ENCODE measurements at regions not wholly inside any gene's neighbourhood (a gene's known extent, or its start where the extent isn't known, plus 50 kb on each side); places are given as distances from the start of the nearest gene placed in this dataset.

DNA sequence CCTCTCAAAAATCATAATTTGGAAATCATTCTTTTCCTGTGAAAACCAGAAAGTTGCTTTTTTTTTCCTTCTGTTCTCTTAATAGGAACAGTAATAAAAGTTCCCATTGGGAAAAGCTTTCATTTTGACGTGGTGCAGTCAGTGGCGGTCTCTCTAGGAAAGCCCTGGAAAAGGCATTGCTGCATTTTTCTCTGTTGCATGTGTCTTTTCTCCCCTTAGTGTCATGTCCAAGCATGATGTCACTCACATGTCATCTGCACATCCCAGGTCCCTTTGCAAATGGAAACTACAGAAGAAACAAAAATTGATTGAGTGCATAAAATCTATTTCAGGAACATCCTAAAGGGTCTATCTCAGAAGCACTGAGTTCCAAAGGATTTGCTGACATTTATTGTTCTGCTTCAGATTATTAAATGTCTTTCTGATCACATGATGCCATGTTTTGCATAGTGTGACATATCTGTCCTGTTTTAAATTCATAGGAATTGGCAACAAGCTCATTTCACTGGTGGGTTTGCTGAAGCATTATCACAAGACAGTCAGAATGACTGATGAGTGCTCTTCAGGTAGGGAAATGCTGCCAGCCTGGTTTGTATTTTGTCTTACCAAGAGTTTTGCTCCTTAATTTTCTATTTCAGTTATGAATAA lies 208.7 kb downstream of the SOX4 start:
- Histone ChIP-seq H3K36me3 (ENCODE audit: low read depth) (no peaks in the 10 kb centered on the region), H3K4me1 (ENCODE audit: low read depth) (no peaks in the 10 kb centered on the region), H3K4me3 (no peak overlapping the region), H3K9me3 (no peaks in the 10 kb centered on the region)
- ATAC-seq (no peak), DNase-seq (no peak)
- TF ChIP-seq, protein P1, sequence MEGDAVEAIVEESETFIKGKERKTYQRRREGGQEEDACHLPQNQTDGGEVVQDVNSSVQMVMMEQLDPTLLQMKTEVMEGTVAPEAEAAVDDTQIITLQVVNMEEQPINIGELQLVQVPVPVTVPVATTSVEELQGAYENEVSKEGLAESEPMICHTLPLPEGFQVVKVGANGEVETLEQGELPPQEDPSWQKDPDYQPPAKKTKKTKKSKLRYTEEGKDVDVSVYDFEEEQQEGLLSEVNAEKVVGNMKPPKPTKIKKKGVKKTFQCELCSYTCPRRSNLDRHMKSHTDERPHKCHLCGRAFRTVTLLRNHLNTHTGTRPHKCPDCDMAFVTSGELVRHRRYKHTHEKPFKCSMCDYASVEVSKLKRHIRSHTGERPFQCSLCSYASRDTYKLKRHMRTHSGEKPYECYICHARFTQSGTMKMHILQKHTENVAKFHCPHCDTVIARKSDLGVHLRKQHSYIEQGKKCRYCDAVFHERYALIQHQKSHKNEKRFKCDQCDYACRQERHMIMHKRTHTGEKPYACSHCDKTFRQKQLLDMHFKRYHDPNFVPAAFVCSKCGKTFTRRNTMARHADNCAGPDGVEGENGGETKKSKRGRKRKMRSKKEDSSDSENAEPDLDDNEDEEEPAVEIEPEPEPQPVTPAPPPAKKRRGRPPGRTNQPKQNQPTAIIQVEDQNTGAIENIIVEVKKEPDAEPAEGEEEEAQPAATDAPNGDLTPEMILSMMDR (IDR thresholded peaks at IDR 0.05) = no peak
- intact Hi-C loops (cut with DNase I, micrococcal nuclease) = no loop called here

DNA sequence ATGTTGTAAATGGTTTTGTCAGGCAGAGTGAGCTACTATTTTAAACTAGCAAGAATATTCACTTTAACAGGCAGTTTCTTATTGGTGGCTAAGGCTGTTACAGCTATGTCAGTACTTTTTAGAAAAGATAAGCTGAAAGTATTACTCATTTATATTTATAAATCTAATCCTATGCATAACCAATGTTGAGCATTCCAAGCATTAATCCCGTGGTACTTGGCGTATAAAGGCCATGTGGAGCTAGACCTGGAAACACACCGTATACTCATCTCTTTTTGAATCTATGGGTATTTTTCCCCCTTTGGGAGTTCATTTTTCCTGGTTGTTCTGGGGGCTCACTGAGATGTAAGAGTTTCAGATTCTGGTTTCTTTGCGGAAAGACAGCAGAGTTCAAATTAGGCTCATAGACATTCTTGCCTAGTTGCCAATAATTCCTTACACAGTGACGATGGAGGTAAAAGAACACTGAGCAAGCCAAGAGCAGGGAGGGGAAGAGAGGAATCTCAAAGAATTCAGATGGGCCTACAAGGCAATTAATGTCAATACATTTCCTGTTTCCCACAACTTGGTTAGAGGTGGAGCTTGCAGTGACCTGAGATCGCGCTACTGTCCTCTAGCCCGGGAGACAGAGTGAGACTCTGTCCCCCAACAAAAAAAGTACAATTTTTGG lies 211.5 kb downstream of the SOX4 start:
- intact Hi-C loops (cut with DNase I, micrococcal nuclease) = no loop called here
- Histone ChIP-seq H3K36me3 (ENCODE audit: low read depth) (no peaks in the 10 kb centered on the region), H3K4me3 (no peak overlapping the region), H3K4me1 (ENCODE audit: low read depth) (peaks cover 5% of the 10 kb centered on the region), H3K9me3 (no peaks in the 10 kb centered on the region)
- DNase-seq = no peak
- ATAC-seq = no peak
- TF ChIP-seq, protein P1 (IDR thresholded peaks at IDR 0.05) = no peak

DNA sequence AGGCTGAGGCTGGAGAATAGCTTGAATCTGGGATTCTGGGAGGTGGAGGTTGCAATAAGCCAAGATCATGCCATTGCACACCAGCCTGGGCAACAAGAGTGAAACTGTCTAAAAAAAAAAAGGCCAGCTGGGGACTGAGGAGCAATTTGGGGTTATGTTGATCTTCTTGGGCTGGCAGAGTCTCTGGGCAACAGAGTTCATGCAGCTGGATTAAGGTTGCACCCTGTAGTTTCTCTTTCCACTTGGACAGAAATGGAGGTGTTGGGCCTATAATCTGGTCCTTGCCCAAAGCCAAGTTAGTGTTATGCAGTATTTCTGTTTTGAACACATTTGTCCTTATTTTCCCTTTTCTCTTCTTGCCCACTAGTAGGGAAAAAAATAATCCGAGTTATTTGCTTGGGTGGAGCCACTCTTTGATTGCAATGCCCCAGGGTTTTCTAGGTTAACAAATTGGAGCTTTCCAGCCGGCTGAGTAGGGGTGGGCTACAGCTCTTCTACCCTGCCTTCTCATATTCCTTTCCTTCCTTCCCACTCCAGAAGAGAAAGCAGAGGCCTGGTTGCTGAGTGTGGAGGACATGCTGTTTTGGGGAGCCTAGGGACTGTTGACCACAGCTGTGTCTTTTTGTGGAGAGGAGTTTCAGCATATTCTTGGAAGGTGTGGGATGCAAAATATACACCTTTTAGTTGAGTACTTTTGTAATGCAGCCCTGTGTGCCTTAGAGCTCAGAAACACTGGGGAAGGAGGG lies 213.9 kb downstream of the SOX4 start:
- DNase-seq = no peak
- intact Hi-C loops (cut with DNase I, micrococcal nuclease) = no loop called here
- Histone ChIP-seq H3K4me1 (ENCODE audit: low read depth) (peaks cover 5% of the 10 kb centered on the region), H3K4me3 (no peak overlapping the region), H3K36me3 (ENCODE audit: low read depth) (no peaks in the 10 kb centered on the region), H3K9me3 (no peaks in the 10 kb centered on the region)
- ATAC-seq = no peak
- TF ChIP-seq, protein P1 (IDR thresholded peaks at IDR 0.05) = no peak

DNA sequence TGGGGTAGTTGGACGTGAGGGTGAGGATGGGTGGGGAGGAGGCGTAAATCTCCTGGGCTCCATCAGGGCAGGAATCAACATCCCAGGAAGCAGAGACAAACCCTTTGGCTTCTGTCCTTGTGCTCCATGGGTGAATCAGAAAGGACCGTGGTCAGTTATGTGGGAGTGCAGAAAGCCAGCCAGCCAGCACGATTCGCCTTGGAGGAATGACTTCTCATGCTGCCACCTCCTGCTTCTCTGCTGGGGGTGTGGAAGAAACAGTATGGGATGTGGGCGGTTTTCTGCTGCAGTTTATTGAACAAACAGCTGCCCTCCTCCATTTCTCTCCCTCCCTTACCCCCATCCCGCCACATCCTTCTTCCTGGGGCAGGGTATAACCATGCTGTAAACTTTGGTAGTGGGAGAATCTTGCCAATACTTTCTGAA lies 214.5 kb downstream of the SOX4 start:
- H3K4me3 ChIP-seq = no peak overlapping the region
- peak in 1 of 3 donors; percentile 18 for DNase-seq
- peaks cover 5% of the 10 kb centered on the region for H3K4me1 ChIP-seq (ENCODE audit: low read depth)
- TF ChIP-seq, protein P1 (IDR thresholded peaks at IDR 0.05) = no peak
- intact Hi-C loops (cut with DNase I, micrococcal nuclease) = no loop called here
- no peaks in the 10 kb centered on the region for H3K9me3 ChIP-seq
- ATAC-seq = peak; percentile 42
- H3K36me3 ChIP-seq (ENCODE audit: low read depth) = no peaks in the 10 kb centered on the region

DNA sequence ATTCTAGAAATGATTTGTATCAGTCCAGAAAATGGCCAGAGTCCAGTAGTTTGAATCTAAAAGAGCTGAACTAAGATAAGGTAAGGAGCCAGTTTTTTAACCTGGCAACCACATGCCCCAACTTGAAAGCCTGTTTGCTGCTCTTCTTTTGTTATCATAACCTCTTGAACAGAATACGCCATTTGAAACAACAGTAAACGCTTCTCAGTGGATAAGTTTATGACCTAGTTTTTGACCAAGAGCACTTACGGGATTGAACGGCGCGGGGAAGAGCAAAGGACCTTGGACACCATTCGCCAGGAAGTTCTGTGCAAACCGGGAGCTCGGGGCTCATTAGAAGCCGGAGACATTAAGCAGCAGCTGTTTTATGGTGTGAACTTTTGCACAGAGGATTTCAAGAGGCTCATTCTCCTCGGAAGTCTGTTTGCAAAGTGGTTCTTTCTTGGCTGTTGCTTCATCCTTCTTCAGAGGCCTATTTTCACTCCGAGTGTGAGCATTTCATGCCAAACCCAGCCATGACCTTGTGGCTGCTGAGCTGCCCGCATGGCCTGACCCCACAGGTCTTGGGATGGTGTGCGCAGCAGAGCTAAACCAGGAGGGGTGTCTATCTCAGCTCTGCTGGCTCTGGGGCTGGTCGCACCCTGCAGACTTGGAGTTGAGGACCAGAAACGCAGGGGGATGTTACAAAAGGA lies 215.1 kb downstream of the SOX4 start:
- intact Hi-C loops (cut with DNase I, micrococcal nuclease) = no loop called here
- Histone ChIP-seq H3K9me3 (no peaks in the 10 kb centered on the region), H3K36me3 (ENCODE audit: low read depth) (no peaks in the 10 kb centered on the region), H3K4me1 (ENCODE audit: low read depth) (peaks cover 5% of the 10 kb centered on the region), H3K4me3 (no peak overlapping the region)
- TF ChIP-seq, protein P1 (IDR thresholded peaks at IDR 0.05) = no peak
- peak; percentile 47 to 60 (median 54) for DNase-seq
- ATAC-seq = peak; percentile 81
